ENCODE measurements at regions not wholly inside any gene's neighbourhood (a gene's known extent, or its start where the extent isn't known, plus 50 kb on each side); places are given as distances from the start of the nearest gene placed in this dataset.

DNA sequence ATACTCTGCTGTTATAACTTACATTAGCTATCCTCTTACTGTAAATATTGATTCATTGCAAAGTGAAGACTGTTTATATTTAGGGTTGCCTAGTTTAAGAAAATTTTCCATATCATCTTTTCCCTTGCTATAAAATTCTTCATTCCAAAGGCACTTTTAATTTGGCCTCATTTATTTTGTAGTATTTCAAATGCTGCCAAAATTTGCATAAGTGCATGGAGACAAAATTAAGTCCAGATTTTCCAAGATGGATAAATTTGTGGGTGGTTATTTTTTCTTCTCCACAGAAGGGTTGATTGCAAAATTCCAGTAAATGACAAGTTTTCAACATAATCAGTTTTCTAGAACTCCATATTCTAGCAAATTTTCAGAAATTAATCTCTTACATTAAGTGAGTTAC is 141.5 kb upstream of the MTAP start:
- POLR2A ChIA-PET = no interaction called here
- no peak overlapping the region for H3K4me3 ChIP-seq (ENCODE audit: low read depth, low read length)
- TF ChIP-seq, protein P1, sequence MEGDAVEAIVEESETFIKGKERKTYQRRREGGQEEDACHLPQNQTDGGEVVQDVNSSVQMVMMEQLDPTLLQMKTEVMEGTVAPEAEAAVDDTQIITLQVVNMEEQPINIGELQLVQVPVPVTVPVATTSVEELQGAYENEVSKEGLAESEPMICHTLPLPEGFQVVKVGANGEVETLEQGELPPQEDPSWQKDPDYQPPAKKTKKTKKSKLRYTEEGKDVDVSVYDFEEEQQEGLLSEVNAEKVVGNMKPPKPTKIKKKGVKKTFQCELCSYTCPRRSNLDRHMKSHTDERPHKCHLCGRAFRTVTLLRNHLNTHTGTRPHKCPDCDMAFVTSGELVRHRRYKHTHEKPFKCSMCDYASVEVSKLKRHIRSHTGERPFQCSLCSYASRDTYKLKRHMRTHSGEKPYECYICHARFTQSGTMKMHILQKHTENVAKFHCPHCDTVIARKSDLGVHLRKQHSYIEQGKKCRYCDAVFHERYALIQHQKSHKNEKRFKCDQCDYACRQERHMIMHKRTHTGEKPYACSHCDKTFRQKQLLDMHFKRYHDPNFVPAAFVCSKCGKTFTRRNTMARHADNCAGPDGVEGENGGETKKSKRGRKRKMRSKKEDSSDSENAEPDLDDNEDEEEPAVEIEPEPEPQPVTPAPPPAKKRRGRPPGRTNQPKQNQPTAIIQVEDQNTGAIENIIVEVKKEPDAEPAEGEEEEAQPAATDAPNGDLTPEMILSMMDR (IDR thresholded peaks at IDR 0.05; ENCODE audit: insufficient read depth, low read length, missing control alignments) = no peak
- DNase-seq (ENCODE audit: low read depth, low spot score) = no peak
- CTCF ChIA-PET = no interaction called here

DNA sequence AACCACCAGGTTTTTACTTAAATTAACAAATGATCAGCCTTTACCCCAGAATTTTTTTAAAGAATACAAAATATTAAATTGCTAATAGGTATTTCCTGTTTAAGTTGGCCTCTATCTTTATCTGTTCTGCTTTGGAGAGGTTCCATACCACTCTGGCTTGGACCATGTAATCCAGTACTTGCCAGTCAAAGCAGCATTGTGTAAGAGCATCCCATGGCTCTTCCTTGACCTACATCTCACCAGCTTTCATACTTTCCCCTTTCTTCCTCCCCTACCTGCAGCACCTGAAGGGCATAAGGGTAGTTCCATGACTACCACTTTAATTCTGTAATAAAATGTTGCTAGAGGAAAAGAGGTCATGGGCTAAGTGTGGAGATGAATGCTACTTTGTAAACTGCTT is 140.8 kb upstream of the MTAP start:
- TF ChIP-seq, protein P1 (IDR thresholded peaks at IDR 0.05; ENCODE audit: insufficient read depth, low read length, missing control alignments) = no peak

DNA sequence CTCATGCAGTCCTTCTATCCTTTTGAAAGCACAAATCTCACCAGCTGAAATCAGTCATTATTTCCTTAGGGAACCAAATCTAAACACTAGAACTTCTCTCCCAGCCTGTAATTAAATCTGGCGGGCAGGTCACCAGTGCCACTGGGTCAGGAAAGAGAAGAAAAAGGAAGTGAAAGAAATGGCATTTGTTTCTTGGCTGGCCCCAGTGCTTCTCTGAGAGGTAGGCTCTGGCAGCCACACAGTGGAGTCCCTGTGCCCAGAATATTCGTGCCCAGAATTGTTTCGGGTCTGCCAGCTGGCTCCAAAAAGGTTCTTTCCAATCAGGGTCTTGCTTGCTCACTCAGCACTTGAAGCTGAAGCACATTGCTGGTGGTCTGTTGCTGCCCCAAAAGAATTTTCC is 133.9 kb upstream of the MTAP start:
- no peak for DNase-seq (ENCODE audit: low read depth, low spot score)
- CTCF ChIA-PET = interaction anchor here (1.0 kb wide), 1 partner anchor 202 kb away, joined by 3 read pairs; no protein-coding TSS in a partner anchor
- TF ChIP-seq, protein P1 (IDR thresholded peaks at IDR 0.05; ENCODE audit: insufficient read depth, low read length, missing control alignments) = no peak
- POLR2A ChIA-PET = no interaction called here
- no peak overlapping the region for H3K4me3 ChIP-seq (ENCODE audit: low read depth, low read length)

More for the DNA sequence above, 140.8 kb upstream of the MTAP start:
- no peak for DNase-seq (ENCODE audit: low read depth, low spot score)
- ChIA-PET POLR2A (no interaction called here), CTCF (no interaction called here)
- no peak overlapping the region for H3K4me3 ChIP-seq (ENCODE audit: low read depth, low read length)

- ChIA-PET POLR2A (no interaction called here), CTCF (no interaction called here)
- no peak overlapping the region for H3K4me3 ChIP-seq (ENCODE audit: low read depth, low read length)
- TF ChIP-seq, protein P1 (IDR thresholded peaks at IDR 0.05; ENCODE audit: insufficient read depth, low read length, missing control alignments) = no peak
- no peak for DNase-seq (ENCODE audit: low read depth, low spot score)
Measured at GRCh38 chr9:21669701-21670100, 132.7 kb upstream of the MTAP start.

DNA sequence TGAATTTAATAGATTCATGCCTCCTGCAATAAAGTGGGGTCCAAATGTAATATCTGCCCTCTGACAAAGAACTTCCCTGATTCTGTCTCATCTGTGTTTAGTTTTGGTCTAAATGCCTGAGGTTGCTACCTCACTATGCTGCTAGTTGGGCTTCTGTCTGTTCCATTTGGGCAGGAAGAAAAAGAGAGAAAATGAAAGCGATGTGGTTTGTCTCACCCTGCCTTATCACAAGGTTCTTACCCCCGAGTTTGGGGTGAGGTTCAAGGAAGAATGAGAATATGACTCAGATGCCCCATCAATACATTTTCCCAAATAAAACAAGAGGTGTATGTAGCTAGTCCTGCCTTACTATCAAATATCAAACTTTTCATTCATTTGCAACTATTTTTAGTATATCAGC is 132.1 kb upstream of the MTAP start:
- ChIA-PET POLR2A (no interaction called here), CTCF (no interaction called here)
- no peak overlapping the region for H3K4me3 ChIP-seq (ENCODE audit: low read depth, low read length)
- TF ChIP-seq, protein P1 (IDR thresholded peaks at IDR 0.05; ENCODE audit: insufficient read depth, low read length, missing control alignments) = no peak
- no peak for DNase-seq (ENCODE audit: low read depth, low spot score)

DNA sequence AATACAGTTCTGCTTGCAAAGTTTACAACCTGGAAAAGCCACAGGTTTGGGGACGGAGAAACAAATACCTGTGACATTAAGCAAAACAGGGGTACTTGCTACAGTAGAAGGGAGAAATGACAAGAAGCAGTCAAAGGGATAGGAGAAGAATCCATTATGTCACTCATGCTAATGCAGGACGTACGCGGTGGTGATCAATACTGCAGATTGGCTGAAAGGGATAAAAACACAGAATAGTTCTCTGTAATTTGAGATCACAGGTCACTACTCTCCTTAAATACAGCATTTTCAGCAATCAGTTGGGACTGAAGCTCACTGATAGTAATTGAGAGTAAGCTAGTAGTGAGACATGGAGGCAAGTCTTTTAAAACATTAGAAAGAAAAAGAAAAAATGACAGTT is 130.3 kb upstream of the MTAP start:
- CTCF ChIA-PET = interaction anchor here (1.4 to 1.7 kb wide), 2 partner anchors 87 to 206 kb away, joined by 4 read pairs; no protein-coding TSS in a partner anchor
- TF ChIP-seq, protein P1 (IDR thresholded peaks at IDR 0.05; ENCODE audit: insufficient read depth, low read length, missing control alignments) = no peak

More for the DNA sequence above, 130.3 kb upstream of the MTAP start:
- DNase-seq (ENCODE audit: low read depth, low spot score) = no peak
- no peak overlapping the region for H3K4me3 ChIP-seq (ENCODE audit: low read depth, low read length)
- POLR2A ChIA-PET = no interaction called here

All from AG04449 (cell line).